DOHH2 (cell line): ENCODE measurements at regions not wholly inside any gene's neighbourhood (a gene's known extent, or its start where the extent isn't known, plus 50 kb on each side); places are given as distances from the start of the nearest gene placed in this dataset.

Source experiments
- H3F3A ChIP-seq: fragments of 200-600 bp; sonication (generic), shearing (Covaris generic); 2 replicates; pipeline ENCODE4 v1.6.0; 2016; ENCODE audit warnings: antibody characterized with exemption, mild to moderate bottlenecking; ENCODE audit not compliant: control insufficient read depth, insufficient read depth
- H3K27ac ChIP-seq: fragments of 200-600 bp; sonication (generic); 2 replicates; pipeline ENCODE4 v1.5.1; 2014; ENCODE audit warnings: low read depth, mild to moderate bottlenecking, low read length, moderate library complexity
- H3K27me3 ChIP-seq: fragments of 200-600 bp; sonication (generic); 2 replicates; pipeline ENCODE4 v1.6.1; 2014; ENCODE audit warnings: mild to moderate bottlenecking, low read length, mixed read lengths; ENCODE audit not compliant: control insufficient read depth
- H3K36me3 ChIP-seq: fragments of 200-600 bp; sonication (generic); 2 replicates; pipeline ENCODE4 v1.6.1; 2014; ENCODE audit warnings: mild to moderate bottlenecking, low read length, moderate library complexity, mixed read lengths; ENCODE audit not compliant: control insufficient read depth
- H3K4me1 ChIP-seq: fragments of 200-600 bp; sonication (generic); 2 replicates; pipeline ENCODE4 v1.6.1; 2014; ENCODE audit warnings: mild to moderate bottlenecking, low read length, mixed read lengths; ENCODE audit not compliant: control insufficient read depth
- H3K4me2 ChIP-seq: fragments of 200-600 bp; sonication (generic); 2 replicates; pipeline ENCODE4 v1.6.0; 2014; ENCODE audit warnings: mild to moderate bottlenecking, low read length, moderate library complexity
- H3K4me3 ChIP-seq: fragments of 200-600 bp; sonication (generic); 2 replicates; pipeline ENCODE4 v1.5.1; 2014; ENCODE audit warnings: mild to moderate bottlenecking, low read length, mixed read lengths
- H3K79me2 ChIP-seq: fragments of 200-600 bp; sonication (generic); 2 replicates; pipeline ENCODE4 v1.6.1; 2014; ENCODE audit warnings: mild to moderate bottlenecking, low read length, mixed read lengths; ENCODE audit not compliant: control insufficient read depth
- H3K9me2 ChIP-seq: fragments of 200-600 bp; sonication (generic); replicated peaks from 2 replicates; pipeline ENCODE4 v1.6.1; 2014; ENCODE audit warnings: mild to moderate bottlenecking, low read length, mixed read lengths; ENCODE audit not compliant: control insufficient read depth
- H3K9me3 ChIP-seq: fragments of 200-600 bp; sonication (generic); 2 replicates; pipeline ENCODE4 v1.6.1; 2014; ENCODE audit warnings: antibody characterized with exemption, low read length, mixed read lengths; ENCODE audit not compliant: control insufficient read depth, insufficient read depth
- H4K20me1 ChIP-seq: fragments of 200-600 bp; sonication (generic); 2 replicates; pipeline ENCODE4 v1.6.0; 2014; ENCODE audit warnings: low read depth, mild to moderate bottlenecking, antibody characterized with exemption, low read length, moderate library complexity; ENCODE audit not compliant: control insufficient read depth, insufficient read depth
- EZH2phosphoT487 ChIP-seq: fragments of 200-600 bp; sonication (generic); IDR thresholded peaks from 2 replicates; pipeline ENCODE4 v1.6.1; 2017; ENCODE audit warnings: borderline replicate concordance, mild to moderate bottlenecking, antibody characterized with exemption, low read length, moderate library complexity, mixed read lengths
- TF ChIP-seq, protein P1 (sequence below): fragments of 200-600 bp; sonication (generic); IDR thresholded peaks from one replicate; pipeline ENCODE4 v1.5.1; 2014; ENCODE audit warnings: antibody characterized with exemption, mild to moderate bottlenecking, low read depth, low read length; ENCODE audit not compliant: poor library complexity, severe bottlenecking

DNA sequence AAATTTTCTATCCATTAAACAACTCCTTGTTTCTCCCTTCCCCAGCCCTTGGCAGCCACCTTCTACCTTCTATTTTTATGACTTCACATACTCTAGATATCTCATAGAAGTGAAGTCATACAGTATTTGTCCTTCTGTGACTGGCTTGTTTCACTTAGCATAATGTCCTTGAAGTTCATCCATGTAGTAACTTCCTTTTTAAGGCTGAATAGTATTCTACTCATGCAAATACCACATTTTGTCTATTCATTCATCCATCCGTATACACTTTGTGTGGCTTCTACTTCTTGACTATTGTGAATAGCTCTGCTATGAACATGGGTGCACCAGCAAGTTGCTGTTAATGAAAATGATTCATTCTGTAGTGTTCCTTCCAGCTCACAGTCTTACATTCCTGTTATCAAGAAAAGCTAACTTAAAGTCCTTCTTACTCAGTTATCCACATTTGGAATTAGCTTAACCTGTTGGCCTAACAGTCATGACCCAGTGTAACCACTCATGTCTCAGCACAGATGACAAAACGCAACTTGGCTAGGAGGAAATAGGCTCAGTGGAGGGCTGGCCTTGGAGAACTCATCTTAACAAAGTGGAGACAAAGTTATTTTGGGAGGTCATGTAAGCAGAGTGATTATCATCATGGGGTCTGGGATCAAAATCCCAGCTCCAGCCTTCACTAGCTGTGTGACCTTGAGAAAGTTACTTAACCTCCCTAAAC, 129.7 kb upstream of the MAP3K1 start:
- peak overlapping the region; percentile 75 for H3K4me2 ChIP-seq
- TF ChIP-seq, protein P1, sequence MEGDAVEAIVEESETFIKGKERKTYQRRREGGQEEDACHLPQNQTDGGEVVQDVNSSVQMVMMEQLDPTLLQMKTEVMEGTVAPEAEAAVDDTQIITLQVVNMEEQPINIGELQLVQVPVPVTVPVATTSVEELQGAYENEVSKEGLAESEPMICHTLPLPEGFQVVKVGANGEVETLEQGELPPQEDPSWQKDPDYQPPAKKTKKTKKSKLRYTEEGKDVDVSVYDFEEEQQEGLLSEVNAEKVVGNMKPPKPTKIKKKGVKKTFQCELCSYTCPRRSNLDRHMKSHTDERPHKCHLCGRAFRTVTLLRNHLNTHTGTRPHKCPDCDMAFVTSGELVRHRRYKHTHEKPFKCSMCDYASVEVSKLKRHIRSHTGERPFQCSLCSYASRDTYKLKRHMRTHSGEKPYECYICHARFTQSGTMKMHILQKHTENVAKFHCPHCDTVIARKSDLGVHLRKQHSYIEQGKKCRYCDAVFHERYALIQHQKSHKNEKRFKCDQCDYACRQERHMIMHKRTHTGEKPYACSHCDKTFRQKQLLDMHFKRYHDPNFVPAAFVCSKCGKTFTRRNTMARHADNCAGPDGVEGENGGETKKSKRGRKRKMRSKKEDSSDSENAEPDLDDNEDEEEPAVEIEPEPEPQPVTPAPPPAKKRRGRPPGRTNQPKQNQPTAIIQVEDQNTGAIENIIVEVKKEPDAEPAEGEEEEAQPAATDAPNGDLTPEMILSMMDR = no peak
- TF ChIP-seq EZH2phosphoT487 = no peak

DNA sequence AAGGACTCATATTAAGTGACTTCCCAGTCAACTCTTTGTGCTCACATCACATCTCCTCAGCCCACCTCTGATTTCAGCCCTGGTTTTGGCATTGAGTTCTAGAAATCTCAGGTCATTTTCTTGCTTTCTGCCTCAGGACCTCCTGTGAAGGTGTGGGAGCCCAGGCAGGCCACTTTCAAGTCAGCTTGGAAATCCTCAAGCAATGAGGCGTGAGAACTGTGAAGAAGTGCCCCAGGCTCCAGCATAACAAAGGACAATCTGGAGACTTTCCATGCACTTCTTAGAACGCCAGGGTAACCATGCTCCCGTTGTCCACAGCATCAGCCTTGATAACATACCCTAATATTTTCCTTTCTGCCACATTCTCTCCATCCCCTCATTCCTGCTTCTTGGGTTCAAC, 131.2 kb upstream of the MAP3K1 start:
- TF ChIP-seq EZH2phosphoT487 = no peak
- TF ChIP-seq, protein P1 = no peak
- Histone ChIP-seq H3K4me3 (no peak overlapping the region), H3K79me2 (no peaks in the 10 kb centered on the region), H3K9me3 (no peaks in the 10 kb centered on the region), H3K4me1 (peaks cover 55% of the 10 kb centered on the region), H3K27me3 (no peaks in the 10 kb centered on the region), H3K9me2 (no peaks in the 10 kb centered on the region), H3K36me3 (no peaks in the 10 kb centered on the region), H4K20me1 (no peaks in the 10 kb centered on the region), H3K4me2 (peak overlapping the region; percentile 41; the same call in 1 of the 2 replicates), H3K27ac (no peak overlapping the region), H3F3A (peaks cover 4% of the 10 kb centered on the region)

More for the DNA sequence above, 129.7 kb upstream of the MAP3K1 start:
- Histone ChIP-seq H4K20me1 (no peaks in the 10 kb centered on the region), H3K9me3 (no peaks in the 10 kb centered on the region), H3K27me3 (no peaks in the 10 kb centered on the region), H3K27ac (peak overlapping the region; percentile 88), H3F3A (peaks cover 4% of the 10 kb centered on the region), H3K79me2 (no peaks in the 10 kb centered on the region), H3K9me2 (no peaks in the 10 kb centered on the region), H3K4me3 (peak overlapping the region; percentile 46), H3K36me3 (no peaks in the 10 kb centered on the region), H3K4me1 (peaks cover 55% of the 10 kb centered on the region)

DNA sequence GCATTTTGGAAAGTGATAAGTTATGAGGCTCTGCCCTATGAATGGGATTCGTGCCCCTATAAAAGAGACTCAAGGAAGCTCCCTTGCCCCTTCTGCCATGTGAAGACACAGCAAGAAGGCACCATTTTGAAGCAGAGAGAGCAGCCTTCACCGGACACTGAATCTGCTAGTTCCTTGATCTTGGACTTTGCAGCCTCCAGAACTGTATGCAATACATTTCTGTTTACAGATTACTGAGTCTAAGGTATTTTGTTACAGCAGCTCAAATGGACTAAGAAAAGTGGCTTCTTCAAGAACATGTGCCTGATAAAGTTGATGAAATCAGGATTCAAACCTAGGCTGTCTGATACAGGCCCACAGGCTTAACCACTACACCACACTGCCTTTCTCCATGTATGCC, 131.6 kb upstream of the MAP3K1 start:
- TF ChIP-seq, protein P1 = no peak
- TF ChIP-seq EZH2phosphoT487 = no peak
- no peaks in the 10 kb centered on the region for H3K36me3 ChIP-seq
- H3K4me1 ChIP-seq = peaks cover 51% of the 10 kb centered on the region
- H3K4me3 ChIP-seq = no peak overlapping the region
- H3K4me2 ChIP-seq = no peak overlapping the region
- no peaks in the 10 kb centered on the region for H3K9me2 ChIP-seq
- no peak overlapping the region for H3K27ac ChIP-seq
- H3K27me3 ChIP-seq = no peaks in the 10 kb centered on the region
- no peaks in the 10 kb centered on the region for H3K9me3 ChIP-seq
- H3K79me2 ChIP-seq = no peaks in the 10 kb centered on the region
- H3F3A ChIP-seq = peaks cover 4% of the 10 kb centered on the region
- H4K20me1 ChIP-seq = no peaks in the 10 kb centered on the region
